ENCODE measurements at regions not wholly inside any gene's neighbourhood (a gene's known extent, or its start where the extent isn't known, plus 50 kb on each side); places are given as distances from the start of the nearest gene placed in this dataset.

DNA sequence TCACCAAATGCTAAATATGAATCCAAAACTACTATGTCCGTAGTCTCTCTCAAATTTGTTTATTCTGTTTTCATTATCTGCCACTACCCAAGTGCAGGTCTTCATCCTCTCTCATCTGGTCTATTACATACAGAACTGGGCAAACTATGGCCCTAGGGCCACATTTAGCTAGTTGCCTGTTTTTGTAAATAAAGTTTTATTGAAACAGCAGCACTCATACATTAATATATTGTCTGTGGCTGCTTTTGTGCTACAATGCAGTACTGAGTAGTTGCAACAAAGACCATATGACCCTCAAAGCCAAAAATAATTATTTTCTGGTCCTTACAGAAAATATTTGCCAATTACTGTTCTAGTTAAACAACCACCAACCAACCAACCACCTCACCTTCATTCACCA is 172.2 kb upstream of the NCKAP5 start:
- DNase-seq (ENCODE audit: low read depth), result no peak
- in situ Hi-C loops (cut with HindIII; ENCODE audit: low sequenced_read_pairs), result no loop called here
- TF ChIP-seq, protein P1, sequence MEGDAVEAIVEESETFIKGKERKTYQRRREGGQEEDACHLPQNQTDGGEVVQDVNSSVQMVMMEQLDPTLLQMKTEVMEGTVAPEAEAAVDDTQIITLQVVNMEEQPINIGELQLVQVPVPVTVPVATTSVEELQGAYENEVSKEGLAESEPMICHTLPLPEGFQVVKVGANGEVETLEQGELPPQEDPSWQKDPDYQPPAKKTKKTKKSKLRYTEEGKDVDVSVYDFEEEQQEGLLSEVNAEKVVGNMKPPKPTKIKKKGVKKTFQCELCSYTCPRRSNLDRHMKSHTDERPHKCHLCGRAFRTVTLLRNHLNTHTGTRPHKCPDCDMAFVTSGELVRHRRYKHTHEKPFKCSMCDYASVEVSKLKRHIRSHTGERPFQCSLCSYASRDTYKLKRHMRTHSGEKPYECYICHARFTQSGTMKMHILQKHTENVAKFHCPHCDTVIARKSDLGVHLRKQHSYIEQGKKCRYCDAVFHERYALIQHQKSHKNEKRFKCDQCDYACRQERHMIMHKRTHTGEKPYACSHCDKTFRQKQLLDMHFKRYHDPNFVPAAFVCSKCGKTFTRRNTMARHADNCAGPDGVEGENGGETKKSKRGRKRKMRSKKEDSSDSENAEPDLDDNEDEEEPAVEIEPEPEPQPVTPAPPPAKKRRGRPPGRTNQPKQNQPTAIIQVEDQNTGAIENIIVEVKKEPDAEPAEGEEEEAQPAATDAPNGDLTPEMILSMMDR (IDR thresholded peaks at IDR 0.05; ENCODE audit: low read depth, low read length, missing control alignments), result no peak
- H3K4me3 ChIP-seq (ENCODE audit: low read depth, low read length), result no peak overlapping the region

DNA sequence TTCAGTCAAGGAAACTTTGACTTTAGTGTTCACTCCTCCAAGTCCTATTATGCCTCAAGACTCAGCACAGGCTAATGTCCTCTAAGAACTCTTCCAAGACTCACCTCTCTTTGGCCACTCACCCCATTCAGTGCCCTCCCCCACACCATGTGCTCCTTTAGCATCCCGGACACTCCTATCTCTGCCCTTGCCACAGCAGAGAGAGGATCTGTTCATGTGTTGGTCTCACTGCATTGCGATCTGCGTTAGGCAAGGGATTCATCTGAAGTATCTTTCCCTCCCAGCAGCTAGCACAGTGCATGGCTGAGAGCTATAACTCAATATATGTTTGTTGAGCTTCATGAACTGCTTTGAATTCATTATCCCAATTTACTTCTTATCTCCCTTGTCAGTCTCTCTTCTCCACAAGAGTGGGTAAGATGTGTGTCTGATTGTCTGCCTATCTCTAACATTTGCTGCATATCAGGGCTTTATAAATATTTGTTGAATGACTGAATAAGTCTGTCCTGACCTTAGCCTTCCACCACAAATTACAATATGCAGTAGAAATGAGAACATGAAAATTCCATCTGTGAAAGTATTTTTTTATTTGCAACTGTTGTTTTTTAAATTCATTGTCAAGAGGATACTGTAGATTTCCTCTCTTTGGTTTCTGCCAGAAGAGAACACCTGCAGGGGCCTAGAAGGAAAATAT is 179.9 kb upstream of the NCKAP5 start:
- TF ChIP-seq, protein P1 (IDR thresholded peaks at IDR 0.05; ENCODE audit: low read depth, low read length, missing control alignments), result no peak
- no peak overlapping the region for H3K4me3 ChIP-seq (ENCODE audit: low read depth, low read length)
- in situ Hi-C loops (cut with HindIII; ENCODE audit: low sequenced_read_pairs), result no loop called here
- no peak for DNase-seq (ENCODE audit: low read depth)

DNA sequence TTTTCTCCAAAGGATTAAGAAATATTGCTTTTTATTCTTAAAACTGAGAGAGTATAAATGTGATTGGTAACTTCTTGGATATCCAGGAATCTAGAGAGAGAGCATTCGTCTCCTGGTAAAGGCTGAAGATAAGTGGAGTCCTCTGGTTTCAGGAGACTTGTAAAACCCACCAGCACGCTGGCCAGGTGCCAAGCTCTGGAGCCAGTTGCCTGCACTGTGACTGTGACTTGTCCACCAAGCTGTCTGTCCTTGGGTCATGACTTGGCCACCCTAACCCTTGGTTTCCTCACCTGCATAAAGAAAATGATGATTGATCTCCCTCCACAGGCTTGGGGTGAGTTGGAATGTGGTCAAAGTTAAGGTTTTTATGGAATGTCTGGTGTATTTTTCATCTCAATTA is 185.4 kb upstream of the NCKAP5 start:
- DNase-seq (ENCODE audit: low read depth), result no peak
- H3K4me3 ChIP-seq (ENCODE audit: low read depth, low read length), result no peak overlapping the region
- in situ Hi-C loops (cut with HindIII; ENCODE audit: low sequenced_read_pairs), result no loop called here
- TF ChIP-seq, protein P1 (IDR thresholded peaks at IDR 0.05; ENCODE audit: low read depth, low read length, missing control alignments), result no peak

DNA sequence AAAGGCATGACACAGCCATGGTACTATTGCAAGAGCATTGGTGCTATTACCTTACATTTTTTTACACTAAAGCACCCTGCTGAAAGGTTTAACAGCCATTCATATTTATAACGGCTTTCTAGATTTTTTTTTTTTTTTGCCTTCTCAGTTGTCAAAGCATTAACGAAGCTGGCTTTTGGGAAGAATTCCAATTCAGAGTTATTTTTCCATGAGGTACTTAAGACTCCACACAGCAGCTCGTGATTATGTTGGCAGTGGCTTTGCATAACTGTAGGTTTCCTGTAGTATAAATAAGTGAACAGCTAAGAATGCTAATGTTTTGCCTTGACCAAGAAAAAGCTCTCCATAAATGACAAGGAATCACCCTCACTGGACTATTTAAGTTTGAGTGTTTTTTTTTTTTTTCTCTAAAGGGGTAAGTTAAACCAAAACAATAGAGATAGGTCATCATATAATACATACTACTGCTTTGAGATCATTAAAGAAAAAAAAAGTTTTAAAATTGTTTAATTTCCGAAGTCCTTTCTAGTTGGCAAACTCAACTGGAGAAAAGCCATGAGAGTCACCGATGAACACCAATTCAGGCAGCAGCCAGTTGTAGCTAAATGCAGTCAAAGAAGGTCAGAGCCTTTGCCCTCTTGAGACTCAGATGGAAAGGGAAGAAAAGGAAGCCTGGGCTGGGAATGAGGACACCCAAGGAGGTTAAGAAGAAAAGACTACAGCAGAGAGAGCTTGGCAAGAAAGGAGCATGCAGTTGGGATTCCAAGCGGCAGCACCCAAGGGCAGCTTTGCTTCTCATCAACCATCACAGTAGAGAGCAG is 187.4 kb upstream of the NCKAP5 start:
- DNase-seq (ENCODE audit: low read depth), result peak; percentile 100
- TF ChIP-seq, protein P1 (IDR thresholded peaks at IDR 0.05; ENCODE audit: low read depth, low read length, missing control alignments), result no peak
- no peak overlapping the region for H3K4me3 ChIP-seq (ENCODE audit: low read depth, low read length)
- in situ Hi-C loops (cut with HindIII; ENCODE audit: low sequenced_read_pairs), result no loop called here

DNA sequence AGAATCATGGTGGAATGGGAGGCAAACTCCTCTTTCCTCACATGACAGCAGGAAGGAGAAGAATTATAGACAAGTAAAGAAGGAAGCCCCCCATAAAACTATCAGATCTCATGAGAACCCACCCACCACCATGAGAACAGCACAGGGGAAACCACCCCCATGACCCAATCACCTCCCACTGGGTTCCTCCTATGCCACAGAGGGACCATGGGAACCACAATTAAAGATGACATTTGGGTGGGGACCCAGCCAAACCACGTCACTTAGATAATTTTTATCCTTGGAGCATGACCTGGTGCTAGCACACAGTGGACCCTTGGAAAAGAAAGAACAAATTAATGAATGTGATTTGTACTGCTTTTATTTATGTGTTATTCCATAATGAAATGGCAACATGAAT is 188.6 kb upstream of the NCKAP5 start:
- in situ Hi-C loops (cut with HindIII; ENCODE audit: low sequenced_read_pairs), result no loop called here
- H3K4me3 ChIP-seq (ENCODE audit: low read depth, low read length), result no peak overlapping the region
- TF ChIP-seq, protein P1 (IDR thresholded peaks at IDR 0.05; ENCODE audit: low read depth, low read length, missing control alignments), result no peak
- DNase-seq (ENCODE audit: low read depth), result no peak

DNA sequence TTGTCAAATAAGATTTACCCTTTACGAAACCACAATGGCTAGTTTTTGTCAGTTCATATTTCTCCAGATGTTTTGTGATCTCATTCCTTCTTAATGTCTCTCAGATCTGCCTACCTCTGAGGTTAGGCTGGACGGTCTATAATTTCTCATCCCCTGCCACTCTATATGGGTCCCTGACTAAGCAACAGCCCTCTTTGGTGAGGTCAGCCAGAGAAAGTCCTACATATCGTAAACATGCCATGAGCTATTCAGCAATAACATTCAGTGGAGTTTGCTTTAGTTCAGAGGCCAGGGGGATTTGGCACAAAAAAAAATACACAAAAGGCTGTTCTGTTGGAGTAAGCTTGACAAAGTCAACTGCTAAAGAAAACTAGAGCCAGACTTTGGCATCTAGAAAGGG is 192.1 kb upstream of the NCKAP5 start:
- in situ Hi-C loops (cut with HindIII; ENCODE audit: low sequenced_read_pairs), result no loop called here
- TF ChIP-seq, protein P1 (IDR thresholded peaks at IDR 0.05; ENCODE audit: low read depth, low read length, missing control alignments), result no peak
- DNase-seq (ENCODE audit: low read depth), result peak; percentile 51
- H3K4me3 ChIP-seq (ENCODE audit: low read depth, low read length), result no peak overlapping the region

Data from astrocyte of the cerebellum (primary cell).